ENCODE measurements at regions not wholly inside any gene's neighbourhood (a gene's known extent, or its start where the extent isn't known, plus 50 kb on each side); places are given as distances from the start of the nearest gene placed in this dataset.

GRCh38 chr15:31847961-31848360 lies 182.4 kb upstream of the CHRNA7 start:
- intact Hi-C loops (cut with DNase I), result no loop called here
- no peaks in the 10 kb centered on the region for H3K4me1 ChIP-seq
- H3K9me3 ChIP-seq, result no peaks in the 10 kb centered on the region
- ATAC-seq (no peak), DNase-seq (no peak)
- TF ChIP-seq, protein P1, sequence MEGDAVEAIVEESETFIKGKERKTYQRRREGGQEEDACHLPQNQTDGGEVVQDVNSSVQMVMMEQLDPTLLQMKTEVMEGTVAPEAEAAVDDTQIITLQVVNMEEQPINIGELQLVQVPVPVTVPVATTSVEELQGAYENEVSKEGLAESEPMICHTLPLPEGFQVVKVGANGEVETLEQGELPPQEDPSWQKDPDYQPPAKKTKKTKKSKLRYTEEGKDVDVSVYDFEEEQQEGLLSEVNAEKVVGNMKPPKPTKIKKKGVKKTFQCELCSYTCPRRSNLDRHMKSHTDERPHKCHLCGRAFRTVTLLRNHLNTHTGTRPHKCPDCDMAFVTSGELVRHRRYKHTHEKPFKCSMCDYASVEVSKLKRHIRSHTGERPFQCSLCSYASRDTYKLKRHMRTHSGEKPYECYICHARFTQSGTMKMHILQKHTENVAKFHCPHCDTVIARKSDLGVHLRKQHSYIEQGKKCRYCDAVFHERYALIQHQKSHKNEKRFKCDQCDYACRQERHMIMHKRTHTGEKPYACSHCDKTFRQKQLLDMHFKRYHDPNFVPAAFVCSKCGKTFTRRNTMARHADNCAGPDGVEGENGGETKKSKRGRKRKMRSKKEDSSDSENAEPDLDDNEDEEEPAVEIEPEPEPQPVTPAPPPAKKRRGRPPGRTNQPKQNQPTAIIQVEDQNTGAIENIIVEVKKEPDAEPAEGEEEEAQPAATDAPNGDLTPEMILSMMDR (IDR thresholded peaks at IDR 0.05), result no peak
- no peaks in the 10 kb centered on the region for H3K36me3 ChIP-seq
- H3K27ac ChIP-seq, result no peak overlapping the region
- H3K27me3 ChIP-seq, result no peaks in the 10 kb centered on the region
- no peak overlapping the region for H3K4me3 ChIP-seq

GRCh38 chr15:31848621-31849020 lies 181.7 kb upstream of the CHRNA7 start:
- intact Hi-C loops (cut with DNase I), result no loop called here
- Histone ChIP-seq H3K4me3 (no peak overlapping the region), H3K36me3 (no peaks in the 10 kb centered on the region), H3K27ac (no peak overlapping the region), H3K4me1 (no peaks in the 10 kb centered on the region), H3K9me3 (no peaks in the 10 kb centered on the region), H3K27me3 (no peaks in the 10 kb centered on the region)
- ATAC-seq (no peak), DNase-seq (no peak)
- TF ChIP-seq, protein P1 (IDR thresholded peaks at IDR 0.05), result no peak

DNA sequence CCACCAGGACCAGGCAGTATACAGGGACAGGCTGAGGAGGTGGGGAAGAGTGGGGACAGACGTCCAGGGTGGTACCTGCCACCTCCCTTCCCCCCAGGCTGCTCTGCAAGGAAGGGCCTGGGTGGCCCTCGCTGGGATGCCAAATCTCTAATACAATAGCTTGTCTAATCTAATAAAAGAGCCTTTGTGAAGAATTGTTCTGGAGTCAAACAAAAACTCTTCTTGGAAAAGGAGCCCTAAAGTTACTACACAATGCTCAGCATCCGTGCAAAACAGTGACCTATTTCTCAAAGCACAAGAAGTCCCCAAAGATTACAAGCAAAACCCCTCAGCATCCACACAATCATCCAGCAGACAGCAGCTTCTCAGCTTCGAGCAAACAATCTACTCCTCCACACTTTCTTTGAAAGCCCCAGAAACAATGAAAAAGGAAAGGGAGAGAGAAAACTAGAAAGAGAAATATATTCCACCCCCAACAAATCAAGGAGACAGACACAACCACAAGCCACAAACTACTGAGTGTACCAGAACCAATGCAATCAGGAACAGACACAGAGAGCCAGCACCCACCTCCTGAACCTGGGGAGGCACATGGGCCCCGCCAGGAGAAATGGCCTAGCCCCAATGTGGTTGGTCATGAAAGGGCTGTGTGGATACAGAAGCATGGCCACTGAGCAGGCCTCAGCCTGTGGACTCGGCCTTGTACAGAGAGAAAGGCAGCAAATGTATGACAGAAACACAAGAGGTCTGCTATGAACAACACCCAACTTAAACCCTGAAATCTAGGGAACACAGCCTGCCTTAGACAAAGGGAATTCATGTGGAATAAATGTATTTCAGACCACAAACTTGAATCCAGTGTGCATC lies 177.1 kb upstream of the CHRNA7 start:
- TF ChIP-seq, protein P1 (IDR thresholded peaks at IDR 0.05), result no peak
- DNase-seq, result no peak
- Histone ChIP-seq H3K4me3 (no peak overlapping the region), H3K36me3 (no peaks in the 10 kb centered on the region), H3K27ac (no peak overlapping the region), H3K27me3 (no peaks in the 10 kb centered on the region), H3K9me3 (peaks cover 4% of the 10 kb centered on the region), H3K4me1 (no peaks in the 10 kb centered on the region)
- ATAC-seq, result no peak
- intact Hi-C loops (cut with DNase I), result no loop called here

DNA sequence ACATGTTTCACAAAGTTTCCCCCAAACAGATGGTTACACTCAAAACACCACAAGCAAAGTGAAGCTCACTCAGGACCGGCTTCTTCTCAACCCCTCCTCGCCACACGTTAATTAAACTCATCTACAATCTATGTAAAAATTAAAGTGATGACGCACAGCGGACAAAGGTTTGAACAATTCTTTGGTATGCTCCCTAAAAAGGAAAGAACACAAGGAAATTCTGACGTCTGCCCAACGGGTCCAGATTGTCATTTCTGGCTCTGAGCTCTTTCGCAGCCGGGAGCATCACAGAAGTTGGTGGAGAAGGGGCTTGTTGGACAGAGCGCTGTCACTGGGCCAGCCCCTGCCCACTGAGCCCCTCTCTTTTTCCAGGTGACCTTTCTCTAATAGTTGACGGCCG lies 173.7 kb upstream of the CHRNA7 start:
- H3K4me3 ChIP-seq, result no peak overlapping the region
- DNase-seq (no peak), ATAC-seq (no peak)
- no peak overlapping the region for H3K27ac ChIP-seq
- no peaks in the 10 kb centered on the region for H3K27me3 ChIP-seq
- peaks cover 4% of the 10 kb centered on the region for H3K9me3 ChIP-seq
- TF ChIP-seq, protein P1 (IDR thresholded peaks at IDR 0.05), result no peak
- H3K4me1 ChIP-seq, result no peaks in the 10 kb centered on the region
- intact Hi-C loops (cut with DNase I), result no loop called here
- H3K36me3 ChIP-seq, result no peaks in the 10 kb centered on the region

DNA sequence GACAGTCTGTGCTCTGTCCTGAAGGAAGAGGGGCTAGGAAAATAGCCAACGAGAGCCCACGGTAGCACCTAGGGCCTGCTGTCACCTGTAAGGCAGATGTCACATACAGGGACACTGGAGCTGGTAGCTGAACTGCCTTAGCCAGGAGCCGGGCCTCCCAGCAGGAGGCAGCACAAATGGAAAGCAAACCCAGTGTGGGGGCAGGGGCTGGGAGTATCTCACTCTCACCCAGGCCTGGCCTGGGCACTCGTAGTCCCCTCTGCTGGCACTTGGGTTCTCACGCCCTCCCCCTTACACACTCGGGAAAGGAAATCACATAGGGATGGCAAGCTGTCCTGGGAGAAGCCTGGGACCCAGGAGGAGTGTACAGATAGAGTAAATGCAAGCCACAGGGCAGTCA lies 173.1 kb upstream of the CHRNA7 start:
- ATAC-seq (no peak), DNase-seq (no peak)
- intact Hi-C loops (cut with DNase I), result no loop called here
- no peak overlapping the region for H3K4me3 ChIP-seq
- H3K36me3 ChIP-seq, result no peaks in the 10 kb centered on the region
- no peaks in the 10 kb centered on the region for H3K27me3 ChIP-seq
- H3K4me1 ChIP-seq, result no peaks in the 10 kb centered on the region
- TF ChIP-seq, protein P1 (IDR thresholded peaks at IDR 0.05), result no peak
- no peak overlapping the region for H3K27ac ChIP-seq
- peaks cover 4% of the 10 kb centered on the region for H3K9me3 ChIP-seq
